Right atrium auricular region (tissue), 2 donors: ENCODE measurements at regions not wholly inside any gene's neighbourhood (a gene's known extent, or its start where the extent isn't known, plus 50 kb on each side); places are given as distances from the start of the nearest gene placed in this dataset.

Experiments used
- DNase-seq: peaks from one replicate; pipeline ENCODE4 v3.0.0-alpha.2; 2019; ENCODE audit warnings: low spot score
- H3K27ac ChIP-seq, 2 donors: fragments of 200-600 bp; sonication (generic); 1 replicate in 1 of 2; 2 replicates in 1 of 2; pipeline ENCODE4 v1.5.1; 2016 to 2019
- H3K27me3 ChIP-seq, 2 donors: fragments of 200-600 bp; sonication (generic); one replicate each; pipeline versions ENCODE4 v1.5.1 to v1.6.0; 2017 to 2019
- H3K36me3 ChIP-seq: fragments of 200-600 bp; sonication (generic); one replicate; pipeline ENCODE4 v1.5.1; 2016
- H3K4me1 ChIP-seq, 2 donors: fragments of 200-600 bp; sonication (generic); one replicate each; pipeline versions ENCODE4 v1.5.1 to v1.6.0; 2017 to 2019
- H3K4me3 ChIP-seq, 2 donors: fragments of 200-600 bp; sonication (generic); 1 replicate in 1 of 2; 2 replicates in 1 of 2; pipeline ENCODE4 v1.5.1; 2017 to 2019; ENCODE audit warnings: mild to moderate bottlenecking in 1 of 2, moderate library complexity in 1 of 2
- H3K9me3 ChIP-seq, 2 donors: fragments of 200-600 bp; sonication (generic); one replicate each; pipeline ENCODE4 v1.5.1; 2019
- TF ChIP-seq, protein P1 (sequence below), 2 donors: fragments of 200-600 bp; sonication (generic); IDR thresholded peaks; one replicate each; pipeline ENCODE4 v1.5.1; 2019; ENCODE audit warnings: antibody characterized with exemption in 2 of 2

DNA sequence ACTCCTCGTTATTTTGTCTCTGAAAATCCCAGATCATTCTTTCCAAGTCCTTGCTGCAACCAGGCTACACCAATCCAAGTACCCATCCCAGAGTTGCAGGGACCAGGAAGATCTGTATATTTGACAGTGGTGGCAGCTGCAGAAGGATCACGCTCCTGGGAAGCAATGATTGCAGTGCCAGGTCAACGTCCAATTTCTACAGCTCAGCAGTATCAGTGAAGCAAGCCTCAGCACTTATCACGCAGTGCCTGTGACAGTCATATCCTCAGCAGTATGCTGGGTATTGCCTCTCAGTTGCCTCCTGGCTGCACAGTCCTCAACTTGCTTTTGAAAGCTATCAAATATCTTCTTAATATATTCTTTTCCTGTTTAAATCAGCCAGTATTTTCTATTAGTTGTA, 66.7 kb downstream of the BARHL2 start:
- TF ChIP-seq, protein P1, sequence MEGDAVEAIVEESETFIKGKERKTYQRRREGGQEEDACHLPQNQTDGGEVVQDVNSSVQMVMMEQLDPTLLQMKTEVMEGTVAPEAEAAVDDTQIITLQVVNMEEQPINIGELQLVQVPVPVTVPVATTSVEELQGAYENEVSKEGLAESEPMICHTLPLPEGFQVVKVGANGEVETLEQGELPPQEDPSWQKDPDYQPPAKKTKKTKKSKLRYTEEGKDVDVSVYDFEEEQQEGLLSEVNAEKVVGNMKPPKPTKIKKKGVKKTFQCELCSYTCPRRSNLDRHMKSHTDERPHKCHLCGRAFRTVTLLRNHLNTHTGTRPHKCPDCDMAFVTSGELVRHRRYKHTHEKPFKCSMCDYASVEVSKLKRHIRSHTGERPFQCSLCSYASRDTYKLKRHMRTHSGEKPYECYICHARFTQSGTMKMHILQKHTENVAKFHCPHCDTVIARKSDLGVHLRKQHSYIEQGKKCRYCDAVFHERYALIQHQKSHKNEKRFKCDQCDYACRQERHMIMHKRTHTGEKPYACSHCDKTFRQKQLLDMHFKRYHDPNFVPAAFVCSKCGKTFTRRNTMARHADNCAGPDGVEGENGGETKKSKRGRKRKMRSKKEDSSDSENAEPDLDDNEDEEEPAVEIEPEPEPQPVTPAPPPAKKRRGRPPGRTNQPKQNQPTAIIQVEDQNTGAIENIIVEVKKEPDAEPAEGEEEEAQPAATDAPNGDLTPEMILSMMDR (IDR thresholded peaks at IDR 0.05), result no peak
- no peaks in the 10 kb centered on the region for H3K4me1 ChIP-seq
- H3K27ac ChIP-seq, result no peak overlapping the region
- DNase-seq, result no peak
- no peak overlapping the region for H3K4me3 ChIP-seq
- H3K9me3 ChIP-seq, result no peaks in the 10 kb centered on the region
- H3K27me3 ChIP-seq, result no peaks in the 10 kb centered on the region
- no peaks in the 10 kb centered on the region for H3K36me3 ChIP-seq

DNA sequence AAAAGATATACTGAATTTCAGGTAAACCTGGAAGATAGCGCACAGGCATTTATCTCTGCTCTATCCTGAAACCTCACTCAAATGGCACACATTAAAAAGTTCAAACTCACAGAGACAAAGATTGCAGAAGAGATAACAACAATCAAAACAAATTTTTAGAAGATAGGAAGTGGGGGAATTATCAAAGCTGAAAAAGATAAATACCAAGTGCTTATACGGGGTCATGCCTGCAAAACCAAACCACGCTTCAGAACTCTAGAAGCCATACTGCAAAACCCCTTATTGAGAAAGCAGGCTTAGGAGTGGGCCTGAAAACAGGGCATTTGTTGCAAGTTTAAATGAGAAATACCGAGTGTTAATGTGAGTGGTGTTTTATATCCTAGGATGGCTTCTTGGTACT, 76.8 kb downstream of the BARHL2 start:
- H3K4me1 ChIP-seq, result no peaks in the 10 kb centered on the region
- H3K9me3 ChIP-seq, result no peaks in the 10 kb centered on the region
- no peaks in the 10 kb centered on the region for H3K27me3 ChIP-seq
- DNase-seq, result no peak
- TF ChIP-seq, protein P1 (IDR thresholded peaks at IDR 0.05), result no peak
- no peaks in the 10 kb centered on the region for H3K36me3 ChIP-seq
- H3K27ac ChIP-seq, result no peak overlapping the region
- H3K4me3 ChIP-seq, result no peak overlapping the region

DNA sequence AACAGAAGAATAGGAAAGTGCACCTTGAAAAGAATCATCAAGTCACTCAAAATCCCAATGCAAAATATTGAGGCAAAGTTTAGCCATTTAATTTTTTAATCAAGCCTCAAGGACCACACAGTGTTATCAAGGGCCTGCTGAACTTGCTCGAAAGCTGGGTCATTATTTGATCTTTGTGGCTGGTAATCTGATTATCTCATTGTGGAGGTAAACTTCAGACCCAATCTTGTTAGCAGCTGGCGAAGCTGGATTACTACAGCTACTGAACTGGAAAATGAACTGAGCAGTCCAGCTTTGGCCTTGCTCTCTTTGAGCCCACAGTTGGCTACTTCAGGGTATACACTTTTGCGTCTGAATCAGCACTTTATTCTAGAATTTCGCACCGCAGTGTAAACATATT, 94.4 kb downstream of the BARHL2 start:
- Histone ChIP-seq H3K4me1 (no peaks in the 10 kb centered on the region), H3K27ac (no peak overlapping the region), H3K36me3 (no peaks in the 10 kb centered on the region), H3K4me3 (no peak overlapping the region), H3K9me3 (no peaks in the 10 kb centered on the region), H3K27me3 (no peaks in the 10 kb centered on the region)
- DNase-seq, result no peak
- TF ChIP-seq, protein P1 (IDR thresholded peaks at IDR 0.05), result no peak

DNA sequence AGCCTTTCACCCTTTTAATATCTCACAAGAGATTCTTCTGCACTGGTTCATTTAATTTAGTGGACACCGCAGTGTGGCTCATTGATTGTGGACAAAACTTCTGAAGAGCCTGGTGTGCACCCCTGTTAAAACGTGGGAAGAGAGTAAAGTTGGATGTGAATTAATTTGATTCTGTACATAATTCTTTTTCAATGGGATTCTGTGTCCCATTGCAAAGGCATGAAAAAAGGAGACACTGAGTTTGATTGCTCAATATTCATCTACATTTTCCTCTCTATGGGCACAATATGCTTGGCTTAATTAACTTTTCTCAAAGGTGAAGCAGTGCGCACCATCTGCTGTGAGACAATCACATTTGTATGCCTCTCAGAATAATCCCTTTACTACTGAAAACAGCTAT, 95.1 kb downstream of the BARHL2 start:
- TF ChIP-seq, protein P1 (IDR thresholded peaks at IDR 0.05), result no peak
- no peak for DNase-seq
- Histone ChIP-seq H3K4me3 (no peak overlapping the region), H3K27me3 (no peaks in the 10 kb centered on the region), H3K9me3 (no peaks in the 10 kb centered on the region), H3K4me1 (no peaks in the 10 kb centered on the region), H3K36me3 (no peaks in the 10 kb centered on the region), H3K27ac (no peak overlapping the region)

DNA sequence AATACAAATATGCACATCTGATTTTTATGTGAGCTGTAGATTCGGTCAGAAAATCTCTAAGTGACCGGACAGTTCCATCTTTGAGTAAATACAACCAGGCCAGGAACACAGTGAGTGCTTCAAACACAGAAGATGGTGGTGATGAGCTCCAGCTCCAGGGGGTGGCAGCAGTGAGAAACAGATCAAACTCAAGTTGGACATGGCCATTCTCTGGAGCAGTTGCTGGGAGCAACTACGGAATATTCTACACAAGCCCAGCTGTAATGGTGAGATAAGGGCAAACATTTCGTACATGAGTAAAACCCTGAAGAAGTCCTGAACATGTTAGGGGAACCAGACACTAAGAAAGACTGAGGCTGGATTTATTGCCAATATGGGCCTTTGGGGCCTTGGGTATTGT, 100.7 kb downstream of the BARHL2 start:
- no peak overlapping the region for H3K27ac ChIP-seq
- no peaks in the 10 kb centered on the region for H3K9me3 ChIP-seq
- no peaks in the 10 kb centered on the region for H3K36me3 ChIP-seq
- H3K4me3 ChIP-seq, result no peak overlapping the region
- H3K27me3 ChIP-seq, result no peaks in the 10 kb centered on the region
- TF ChIP-seq, protein P1 (IDR thresholded peaks at IDR 0.05), result no peak
- H3K4me1 ChIP-seq, result no peaks in the 10 kb centered on the region
- no peak for DNase-seq

DNA sequence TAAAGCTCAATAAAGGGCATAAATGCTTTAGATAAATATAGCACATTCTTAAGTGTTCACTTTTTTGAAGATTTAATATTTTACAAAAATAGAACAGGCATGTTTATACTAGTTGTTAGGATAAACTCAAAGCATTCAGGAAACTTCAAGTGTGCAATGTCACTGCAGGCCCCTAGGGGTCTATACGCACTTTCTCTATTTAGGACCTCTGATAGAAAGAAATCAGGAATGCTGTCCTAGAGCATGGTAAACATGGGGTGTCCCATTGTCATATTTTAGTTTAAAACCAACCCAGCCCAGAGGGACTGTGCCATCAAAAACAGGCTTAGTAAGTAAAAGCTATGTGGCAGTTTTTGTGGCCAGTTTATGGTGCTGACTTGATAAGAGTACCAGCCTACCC, 102.2 kb downstream of the BARHL2 start:
- Histone ChIP-seq H3K27me3 (no peaks in the 10 kb centered on the region), H3K4me1 (no peaks in the 10 kb centered on the region), H3K36me3 (no peaks in the 10 kb centered on the region), H3K4me3 (no peak overlapping the region), H3K9me3 (no peaks in the 10 kb centered on the region), H3K27ac (no peak overlapping the region)
- no peak for DNase-seq
- TF ChIP-seq, protein P1 (IDR thresholded peaks at IDR 0.05), result peak in 1 of 2 donors; percentile 37
